Left hindlimb (tissue), 1 donor: ENCODE measurements at regions not wholly inside any gene's neighbourhood (a gene's known extent, or its start where the extent isn't known, plus 50 kb on each side); places are given as distances from the start of the nearest gene placed in this dataset.
"Not testable (repeated sequence)": the region's sequence is repeated elsewhere in the genome, so short reads cannot be mapped to it uniquely, and the experiment has no call there.

ENCODE experiments used
- DNase-seq: peaks from one replicate; pipeline ENCODE4 v3.0.0-alpha.2; 2018

GRCh38 chr2:242130682-242131081 is 261.2 kb downstream of the RTP5 start:
- not testable (repeated sequence) for DNase-seq

- DNase-seq = not testable (repeated sequence)
Observed at GRCh38 chr2:242159921-242160320, 290.4 kb downstream of the RTP5 start.

GRCh38 chr2:242165115-242165514 is 295.6 kb downstream of the RTP5 start:
- DNase-seq = not testable (repeated sequence)

- not testable (repeated sequence) for DNase-seq
Observed at GRCh38 chr2:242171290-242171689, 301.8 kb downstream of the RTP5 start.
